Upper lobe of right lung (tissue), 1 donor: ENCODE measurements at regions not wholly inside any gene's neighbourhood (a gene's known extent, or its start where the extent isn't known, plus 50 kb on each side); places are given as distances from the start of the nearest gene placed in this dataset.
A peak's percentile ranks its signal among the peaks of the same experiment; 100 is the strongest.
"Not testable (repeated sequence)": the region's sequence is repeated elsewhere in the genome, so short reads cannot be mapped to it uniquely, and the experiment has no call there.

Experiments
- ATAC-seq: fragments of 200-7000 bp; cut with Tn5 transposase; one replicate; pipeline ENCODE4 v1.9.1; 2020; ENCODE audit warnings: mild to moderate bottlenecking, moderate library complexity
- DNase-seq: peaks from one replicate; pipeline ENCODE4 v3.0.0-alpha.2; 2020
- H3K27ac ChIP-seq: fragments of 200-600 bp; one replicate; pipeline ENCODE4 v1.8.0; 2022
- H3K27me3 ChIP-seq: fragments of 200-600 bp; one replicate; pipeline ENCODE4 v1.8.0; 2022; ENCODE audit warnings: mild to moderate bottlenecking
- H3K36me3 ChIP-seq: fragments of 200-600 bp; one replicate; pipeline ENCODE4 v1.8.0; 2022
- H3K4me1 ChIP-seq: fragments of 200-600 bp; one replicate; pipeline ENCODE4 v1.8.0; 2022
- H3K4me3 ChIP-seq: fragments of 200-600 bp; one replicate; pipeline ENCODE4 v1.8.0; 2022; ENCODE audit warnings: mild to moderate bottlenecking
- H3K9me3 ChIP-seq: fragments of 200-600 bp; one replicate; pipeline ENCODE4 v1.8.0; 2022
- CTCF ChIP-seq: fragments of 200-600 bp; IDR thresholded peaks from one replicate; pipeline ENCODE4 v1.8.0; 2022; ENCODE audit warnings: antibody characterized with exemption
- intact Hi-C: fragments of 100-400 bp; cut with DNase I; formaldehyde crosslinking; loops from one replicate; pipeline ENCODE4 v1.11.0; 2022
- donor health status: DM: no; HTN: yes; CAD: no; lungs with severe emphysema.

GRCh38 chr11:115642660-115643059 lies 138.4 kb upstream of the CADM1 start:
- no peak for DNase-seq
- Histone ChIP-seq H3K4me1 (no peaks in the 10 kb centered on the region), H3K4me3 (no peak overlapping the region), H3K27ac (no peak overlapping the region), H3K36me3 (no peaks in the 10 kb centered on the region), H3K27me3 (peaks cover 23% of the 10 kb centered on the region), H3K9me3 (no peaks in the 10 kb centered on the region)
- no peak for TF ChIP-seq CTCF
- ATAC-seq, result peak; percentile 25
- intact Hi-C loops, result no loop called here

- ATAC-seq (no peak), DNase-seq (no peak)
- H3K27ac ChIP-seq, result no peak overlapping the region
- intact Hi-C loops, result no loop called here
- no peaks in the 10 kb centered on the region for H3K4me1 ChIP-seq
- TF ChIP-seq CTCF, result no peak
- no peaks in the 10 kb centered on the region for H3K27me3 ChIP-seq
- H3K36me3 ChIP-seq, result no peaks in the 10 kb centered on the region
- H3K9me3 ChIP-seq, result no peaks in the 10 kb centered on the region
- no peak overlapping the region for H3K4me3 ChIP-seq
Observed at GRCh38 chr11:115637599-115638241, 133.5 kb upstream of the CADM1 start.

- Histone ChIP-seq H3K9me3 (no peaks in the 10 kb centered on the region), H3K36me3 (no peaks in the 10 kb centered on the region), H3K4me3 (no peak overlapping the region), H3K4me1 (no peaks in the 10 kb centered on the region), H3K27ac (no peak overlapping the region), H3K27me3 (no peaks in the 10 kb centered on the region)
- ATAC-seq (no peak), DNase-seq (no peak)
- intact Hi-C loops, result no loop called here
- TF ChIP-seq CTCF, result no peak
Observed at GRCh38 chr11:115636753-115637527, 132.7 kb upstream of the CADM1 start.

GRCh38 chr11:115633977-115634376 lies 129.8 kb upstream of the CADM1 start:
- H3K4me3 ChIP-seq, ATAC-seq, H3K27ac ChIP-seq, H3K9me3 ChIP-seq, intact Hi-C loops, DNase-seq, H3K36me3 ChIP-seq, H3K4me1 ChIP-seq: not testable (repeated sequence)
- peaks cover 12% of the 10 kb centered on the region for H3K27me3 ChIP-seq

GRCh38 chr11:115632061-115632460 lies 127.8 kb upstream of the CADM1 start:
- no peaks in the 10 kb centered on the region for H3K4me1 ChIP-seq
- ATAC-seq, result no peak
- DNase-seq, result no peak
- H3K9me3 ChIP-seq, result no peaks in the 10 kb centered on the region
- H3K36me3 ChIP-seq, result no peaks in the 10 kb centered on the region
- peaks cover 12% of the 10 kb centered on the region for H3K27me3 ChIP-seq
- intact Hi-C loops, result no loop called here
- H3K4me3 ChIP-seq, result no peak overlapping the region
- TF ChIP-seq CTCF, result no peak
- H3K27ac ChIP-seq, result no peak overlapping the region

GRCh38 chr11:115631609-115632008 lies 127.4 kb upstream of the CADM1 start:
- TF ChIP-seq CTCF, result no peak
- H3K9me3 ChIP-seq, result no peaks in the 10 kb centered on the region
- no peaks in the 10 kb centered on the region for H3K4me1 ChIP-seq
- H3K4me3 ChIP-seq, result no peak overlapping the region
- H3K27ac ChIP-seq, result no peak overlapping the region
- H3K27me3 ChIP-seq, result peaks cover 12% of the 10 kb centered on the region
- DNase-seq, result no peak
- ATAC-seq, result no peak
- intact Hi-C loops, result no loop called here
- no peaks in the 10 kb centered on the region for H3K36me3 ChIP-seq
